Sigmoid colon (tissue), 4 donors: ENCODE measurements at regions not wholly inside any gene's neighbourhood (a gene's known extent, or its start where the extent isn't known, plus 50 kb on each side); places are given as distances from the start of the nearest gene placed in this dataset.
"Not testable (repeated sequence)": the region's sequence is repeated elsewhere in the genome, so short reads cannot be mapped to it uniquely, and the experiment has no call there.

Experiments
- EP300 ChIP-seq, 4 donors: sonication (generic); formaldehyde crosslinking; IDR thresholded peaks; one replicate each; pipeline ENCODE4 v1.6.1; 2017; ENCODE audit warnings: antibody characterized with exemption in 4 of 4
- TF ChIP-seq, protein P1 (sequence below), 4 experiments: fragments of 450-650 bp in 3 of 4; fragments of 200-600 bp in 1 of 4; IDR thresholded peaks; one replicate each; pipeline ENCODE4 v1.5.1; 2016 to 2019; ENCODE audit warnings: antibody characterized with exemption in 4 of 4, mild to moderate bottlenecking in 3 of 4, moderate library complexity in 2 of 4

DNA sequence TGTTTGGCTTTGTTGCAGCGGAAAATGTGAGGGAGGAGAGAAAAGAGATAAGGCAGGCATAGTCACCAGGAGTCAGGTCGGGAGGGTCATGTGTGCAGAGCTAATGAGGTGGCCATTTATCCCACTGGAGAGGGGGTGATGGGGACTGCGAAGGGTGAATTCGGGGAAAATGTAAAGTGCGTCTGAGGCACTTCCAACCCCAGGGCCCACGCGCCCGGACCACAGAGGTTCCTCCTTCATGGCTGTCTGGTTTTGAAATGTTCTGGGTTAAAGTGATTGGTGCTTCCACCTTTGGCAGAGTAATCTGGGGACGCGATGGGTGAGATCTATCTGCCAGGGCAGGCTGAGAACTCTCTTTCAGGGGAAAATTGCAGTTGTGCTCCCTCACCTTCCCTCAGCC, 145.9 kb downstream of the GTF2IRD2B start:
- TF ChIP-seq, protein P1, sequence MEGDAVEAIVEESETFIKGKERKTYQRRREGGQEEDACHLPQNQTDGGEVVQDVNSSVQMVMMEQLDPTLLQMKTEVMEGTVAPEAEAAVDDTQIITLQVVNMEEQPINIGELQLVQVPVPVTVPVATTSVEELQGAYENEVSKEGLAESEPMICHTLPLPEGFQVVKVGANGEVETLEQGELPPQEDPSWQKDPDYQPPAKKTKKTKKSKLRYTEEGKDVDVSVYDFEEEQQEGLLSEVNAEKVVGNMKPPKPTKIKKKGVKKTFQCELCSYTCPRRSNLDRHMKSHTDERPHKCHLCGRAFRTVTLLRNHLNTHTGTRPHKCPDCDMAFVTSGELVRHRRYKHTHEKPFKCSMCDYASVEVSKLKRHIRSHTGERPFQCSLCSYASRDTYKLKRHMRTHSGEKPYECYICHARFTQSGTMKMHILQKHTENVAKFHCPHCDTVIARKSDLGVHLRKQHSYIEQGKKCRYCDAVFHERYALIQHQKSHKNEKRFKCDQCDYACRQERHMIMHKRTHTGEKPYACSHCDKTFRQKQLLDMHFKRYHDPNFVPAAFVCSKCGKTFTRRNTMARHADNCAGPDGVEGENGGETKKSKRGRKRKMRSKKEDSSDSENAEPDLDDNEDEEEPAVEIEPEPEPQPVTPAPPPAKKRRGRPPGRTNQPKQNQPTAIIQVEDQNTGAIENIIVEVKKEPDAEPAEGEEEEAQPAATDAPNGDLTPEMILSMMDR (IDR thresholded peaks at IDR 0.05), result not testable (repeated sequence)
- TF ChIP-seq EP300 (IDR thresholded peaks at IDR 0.05), result not testable (repeated sequence)
